ENCODE measurements at regions not wholly inside any gene's neighbourhood (a gene's known extent, or its start where the extent isn't known, plus 50 kb on each side); places are given as distances from the start of the nearest gene placed in this dataset.
A peak's percentile ranks its signal among the peaks of the same experiment; 100 is the strongest.

DNA sequence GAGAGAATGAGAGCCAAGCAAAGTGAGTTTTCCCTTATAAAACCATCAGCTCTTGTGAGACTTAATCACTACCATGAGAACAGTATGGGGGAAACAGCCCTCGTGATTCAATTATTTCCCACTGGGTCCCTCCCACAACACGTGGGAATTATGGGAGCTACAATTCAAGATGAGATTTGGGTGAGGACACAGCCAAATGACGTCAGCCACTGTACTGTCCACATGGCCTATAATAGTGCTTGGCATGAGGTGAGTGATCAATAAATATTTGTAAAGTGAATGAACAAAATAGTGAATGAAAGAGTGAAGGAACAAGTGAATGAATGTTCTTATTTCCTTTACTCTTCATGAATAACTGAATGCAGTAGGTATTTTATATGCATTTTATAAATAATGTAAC lies 199.1 kb upstream of the GOT2 start:
- TF ChIP-seq GATA3 (IDR thresholded peaks at IDR 0.05; ENCODE audit: low read depth, low read length) = no peak
- TF ChIP-seq GATA2 (IDR thresholded peaks at IDR 0.05; ENCODE audit: low read depth, low read length) = no peak

DNA sequence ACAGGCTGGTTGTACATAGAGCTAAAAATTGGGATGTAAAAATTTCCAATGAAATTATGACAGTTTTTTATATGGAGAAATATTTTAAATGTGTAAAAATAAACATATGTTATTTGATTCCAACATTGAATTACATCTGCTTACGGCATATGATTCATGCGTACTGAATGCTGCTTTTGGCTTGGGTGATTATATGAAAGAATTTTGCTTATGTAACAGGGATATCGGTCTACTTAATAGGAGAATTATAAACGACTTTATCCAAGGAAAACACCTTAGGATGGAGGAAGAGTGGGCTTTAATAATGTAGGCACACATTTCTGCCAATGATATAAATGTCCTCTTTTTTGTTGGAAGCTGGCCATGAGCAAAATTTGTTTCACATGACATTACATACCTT lies 197.3 kb upstream of the GOT2 start:
- TF ChIP-seq GATA2 (IDR thresholded peaks at IDR 0.05; ENCODE audit: low read depth, low read length) = no peak
- TF ChIP-seq GATA3 (IDR thresholded peaks at IDR 0.05; ENCODE audit: low read depth, low read length) = no peak

DNA sequence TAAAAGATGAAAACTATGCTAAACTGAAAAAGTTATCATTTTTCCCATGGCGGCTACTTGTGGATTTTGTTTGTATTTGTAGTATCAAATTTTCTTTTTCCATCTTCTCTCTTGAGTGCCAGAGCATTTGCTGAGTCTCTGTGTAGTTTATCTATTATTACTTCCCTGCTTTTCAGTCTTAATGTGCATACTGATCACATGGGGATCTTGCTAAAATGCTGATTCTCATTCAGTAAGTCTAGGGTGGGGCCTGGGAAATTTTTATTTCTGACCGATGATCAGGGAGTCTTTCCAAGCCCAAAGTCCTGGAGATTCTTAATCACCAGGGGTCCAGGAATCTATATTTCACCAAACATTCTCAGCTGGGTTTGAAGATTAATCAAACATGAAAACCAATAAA lies 189.0 kb upstream of the GOT2 start:
- TF ChIP-seq GATA2 (IDR thresholded peaks at IDR 0.05; ENCODE audit: low read depth, low read length) (no peak), GATA3 (IDR thresholded peaks at IDR 0.05; ENCODE audit: low read depth, low read length) (no peak)

DNA sequence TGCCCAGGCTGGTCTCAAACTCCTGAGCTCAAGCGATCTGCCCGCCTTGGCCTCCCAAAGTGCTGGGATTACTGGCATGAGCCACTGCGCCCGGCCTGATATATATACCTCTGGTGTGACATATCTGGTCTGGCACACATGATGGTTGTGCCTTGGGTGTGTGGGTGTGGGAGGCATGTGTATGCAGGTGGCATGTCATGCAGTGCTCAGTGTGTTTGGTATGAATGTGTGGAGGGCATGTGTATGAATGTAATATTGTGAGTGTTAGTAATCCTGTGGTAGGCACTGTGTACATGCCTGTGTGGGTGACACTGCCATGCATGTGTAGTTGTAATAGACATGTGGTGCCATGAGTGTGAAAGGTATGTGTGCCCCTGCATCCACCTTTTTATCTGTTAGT lies 179.3 kb upstream of the GOT2 start:
- TF ChIP-seq GATA2 (IDR thresholded peaks at IDR 0.05; ENCODE audit: low read depth, low read length) (no peak), GATA3 (IDR thresholded peaks at IDR 0.05; ENCODE audit: low read depth, low read length) (no peak)

DNA sequence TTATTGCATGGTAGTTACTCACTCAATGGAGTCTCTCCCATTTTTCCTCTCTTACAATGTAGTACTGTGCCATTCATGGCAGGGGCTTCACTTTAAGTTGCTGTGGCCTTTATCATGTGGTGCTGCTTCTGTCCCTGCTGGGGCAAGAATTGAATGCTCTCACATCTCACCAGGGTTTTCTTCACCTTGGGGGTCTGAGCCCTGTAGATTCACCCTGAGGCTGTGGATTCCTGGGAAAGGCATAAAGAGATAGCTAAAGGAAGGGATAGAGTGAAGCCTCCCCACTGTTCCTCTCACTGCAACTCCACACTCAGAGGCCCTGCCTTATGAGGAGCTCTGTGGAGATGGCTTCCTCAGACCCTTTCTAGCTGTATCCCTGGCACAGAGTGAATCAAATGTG lies 178.5 kb upstream of the GOT2 start:
- TF ChIP-seq GATA3 (IDR thresholded peaks at IDR 0.05; ENCODE audit: low read depth, low read length) (no peak), GATA2 (IDR thresholded peaks at IDR 0.05; ENCODE audit: low read depth, low read length) (no peak)

DNA sequence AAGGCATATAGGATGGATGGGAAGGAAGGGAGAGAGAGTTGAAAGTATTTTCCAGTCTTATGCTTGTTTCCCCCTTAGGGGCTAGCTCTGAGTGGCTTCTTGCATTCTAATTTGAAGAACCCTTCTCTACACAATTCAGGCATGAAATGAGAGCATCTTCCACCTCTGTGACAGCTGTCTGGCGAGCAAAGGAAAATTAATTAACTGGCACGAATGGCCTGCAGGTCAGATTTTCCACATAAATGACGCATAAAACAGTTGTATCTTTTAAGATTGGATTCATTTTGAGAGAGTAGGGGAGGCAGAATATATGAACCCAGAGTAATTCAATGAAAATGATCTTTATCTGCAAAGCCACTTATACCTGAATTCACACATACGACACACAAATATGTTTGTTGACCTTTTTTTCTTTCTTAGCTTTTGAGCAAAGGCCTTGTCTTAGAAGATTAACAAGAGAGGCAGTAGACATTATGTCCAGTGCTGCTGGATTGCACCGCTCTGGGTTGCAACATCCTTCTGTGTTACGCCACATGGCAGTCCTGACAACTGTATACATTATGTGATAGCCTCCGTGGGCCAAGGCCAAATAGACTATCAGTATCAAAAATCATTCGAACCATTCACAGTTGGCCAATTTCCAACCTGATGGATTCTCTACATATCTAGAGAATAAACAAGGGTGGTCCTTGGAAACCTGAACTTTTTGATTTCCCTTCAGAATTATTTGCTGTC lies 173.0 kb upstream of the GOT2 start:
- TF ChIP-seq GATA3 (IDR thresholded peaks at IDR 0.05; ENCODE audit: low read depth, low read length) (no peak), GATA2 (IDR thresholded peaks at IDR 0.05; ENCODE audit: low read depth, low read length) (no peak)

DNA sequence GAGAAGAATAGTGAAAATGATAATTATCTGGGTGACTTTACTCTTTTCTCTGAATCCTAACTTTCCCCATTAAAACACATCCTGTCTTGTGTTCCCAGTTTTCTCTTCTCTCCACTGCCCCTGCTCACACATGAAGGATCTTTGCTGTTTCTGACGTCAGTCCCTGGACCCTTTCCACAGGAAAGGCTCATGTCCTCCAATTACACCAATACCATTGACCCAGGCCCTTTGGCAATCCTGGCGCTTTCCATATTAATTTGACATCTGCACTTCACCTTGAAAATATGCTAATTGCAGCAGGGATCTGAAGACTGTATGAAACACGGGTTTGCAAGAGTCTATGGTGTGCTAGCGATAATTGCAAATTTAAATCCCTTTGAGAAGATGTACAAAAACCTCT lies 170.2 kb upstream of the GOT2 start:
- TF ChIP-seq GATA2 (IDR thresholded peaks at IDR 0.05; ENCODE audit: low read depth, low read length) (no peak), GATA3 (IDR thresholded peaks at IDR 0.05; ENCODE audit: low read depth, low read length) (no peak)

DNA sequence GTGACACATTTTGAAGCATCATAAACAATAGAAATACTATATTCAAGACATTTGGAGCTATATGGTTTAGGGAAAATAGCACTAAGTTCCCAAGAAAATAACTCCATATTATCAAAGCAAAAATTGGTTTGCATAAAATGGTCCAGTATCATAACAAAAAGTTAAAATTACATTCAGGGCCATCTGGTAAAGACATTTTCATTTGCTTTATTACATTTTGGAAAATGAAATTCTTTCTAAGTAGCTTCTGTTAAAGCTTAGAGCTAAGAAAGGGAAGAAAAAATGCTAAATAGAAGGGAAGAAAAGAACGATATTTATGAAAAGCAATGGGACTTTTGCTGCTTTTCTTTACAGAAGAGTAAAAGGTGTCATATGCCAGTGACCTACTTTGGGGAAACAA lies 155.4 kb upstream of the GOT2 start:
- no peak for TF ChIP-seq GATA2 (IDR thresholded peaks at IDR 0.05; ENCODE audit: low read depth, low read length)
- no peak for TF ChIP-seq GATA3 (IDR thresholded peaks at IDR 0.05; ENCODE audit: low read depth, low read length)

DNA sequence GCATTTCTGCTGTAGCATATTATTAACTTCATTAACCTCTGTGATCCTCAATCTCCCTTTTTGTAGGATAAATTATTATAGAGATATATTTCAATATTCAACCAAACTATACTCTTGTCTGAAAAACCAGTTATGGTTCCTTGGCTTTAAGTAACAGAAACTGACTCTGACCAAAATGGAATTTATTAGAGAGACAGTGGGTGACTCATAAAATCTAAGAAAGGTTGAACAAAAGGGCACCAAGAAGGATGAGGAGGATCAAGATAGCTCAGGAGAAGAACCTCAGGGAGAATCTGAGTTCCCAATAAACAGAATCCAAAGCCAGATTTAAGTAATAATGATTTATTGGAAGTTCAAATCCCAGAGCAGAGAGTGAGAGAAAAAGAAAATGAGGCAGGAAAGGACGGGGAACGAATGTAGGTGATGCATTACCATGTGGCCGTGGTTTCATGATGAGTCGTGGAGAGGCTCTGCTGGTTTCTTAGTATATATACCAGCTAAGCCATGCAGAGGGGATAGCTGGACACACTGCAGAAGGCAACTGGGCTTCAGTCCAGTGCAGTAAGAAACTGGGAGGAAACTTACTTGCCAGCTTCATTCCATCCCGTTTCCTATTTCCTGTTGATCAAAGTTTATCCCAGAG lies 151.5 kb upstream of the GOT2 start:
- TF ChIP-seq GATA2 (IDR thresholded peaks at IDR 0.05; ENCODE audit: low read depth, low read length) (no peak), GATA3 (IDR thresholded peaks at IDR 0.05; ENCODE audit: low read depth, low read length) (no peak)

DNA sequence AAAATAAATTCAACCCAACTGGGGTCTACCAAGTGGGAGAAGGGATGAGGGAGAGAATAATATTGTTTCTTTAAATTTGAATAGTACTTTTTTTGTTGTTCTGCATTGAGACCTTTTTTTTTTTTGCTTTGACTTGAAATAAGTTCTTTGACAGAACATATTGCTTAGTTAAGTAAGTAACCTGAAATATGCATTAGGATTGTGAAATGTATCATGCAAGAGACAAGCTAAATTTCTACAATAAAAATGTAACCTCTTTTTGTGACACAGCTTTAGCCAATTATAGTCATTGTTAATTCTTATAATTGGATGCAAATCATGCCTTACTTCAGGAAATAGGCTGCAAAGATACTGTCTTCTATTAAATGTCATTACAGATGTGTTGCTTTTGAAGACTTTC lies 150.0 kb upstream of the GOT2 start:
- TF ChIP-seq GATA2 (IDR thresholded peaks at IDR 0.05; ENCODE audit: low read depth, low read length) (no peak), GATA3 (IDR thresholded peaks at IDR 0.05; ENCODE audit: low read depth, low read length) (no peak)

DNA sequence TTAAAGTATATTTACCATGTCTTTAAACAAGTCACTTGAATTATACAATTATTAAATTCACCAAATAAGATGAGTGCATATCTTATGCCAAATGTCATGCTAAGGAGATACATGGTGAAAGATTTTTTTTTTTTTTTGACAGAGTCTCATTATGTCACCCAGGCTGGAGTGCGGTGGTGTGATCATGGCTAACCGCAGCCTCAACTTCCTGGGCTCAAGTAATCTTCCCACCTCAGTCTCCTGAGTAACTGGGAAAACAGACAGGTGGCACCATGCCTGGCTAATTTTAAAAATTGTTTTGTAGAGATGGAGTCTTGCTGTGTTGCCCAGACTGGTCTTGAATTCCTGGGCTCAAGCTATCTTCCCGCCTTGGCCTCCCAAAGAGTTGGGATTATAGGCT lies 149.0 kb upstream of the GOT2 start:
- TF ChIP-seq GATA2 (IDR thresholded peaks at IDR 0.05; ENCODE audit: low read depth, low read length) (no peak), GATA3 (IDR thresholded peaks at IDR 0.05; ENCODE audit: low read depth, low read length) (no peak)

DNA sequence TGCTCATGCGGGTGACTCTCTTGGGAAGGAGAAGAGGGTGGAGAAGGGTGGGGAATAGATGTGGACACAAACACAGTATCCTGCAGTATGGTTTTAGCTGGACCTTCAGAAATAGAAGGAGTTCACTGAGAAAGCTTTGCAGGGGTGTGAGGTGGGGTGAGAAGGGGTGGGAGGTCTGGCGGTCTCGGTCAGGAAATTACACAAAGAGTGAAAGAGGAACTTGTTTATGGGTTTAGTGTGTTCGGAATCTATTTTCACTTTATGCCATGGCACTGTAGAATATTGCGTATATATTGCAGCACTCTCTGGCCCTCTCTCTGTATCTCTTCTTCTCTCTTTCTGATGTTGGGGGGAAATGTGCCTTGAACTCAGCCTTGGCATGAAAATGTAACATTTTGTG lies 148.2 kb upstream of the GOT2 start:
- TF ChIP-seq GATA2 (IDR thresholded peaks at IDR 0.05; ENCODE audit: low read depth, low read length) (no peak), GATA3 (IDR thresholded peaks at IDR 0.05; ENCODE audit: low read depth, low read length) (no peak)

DNA sequence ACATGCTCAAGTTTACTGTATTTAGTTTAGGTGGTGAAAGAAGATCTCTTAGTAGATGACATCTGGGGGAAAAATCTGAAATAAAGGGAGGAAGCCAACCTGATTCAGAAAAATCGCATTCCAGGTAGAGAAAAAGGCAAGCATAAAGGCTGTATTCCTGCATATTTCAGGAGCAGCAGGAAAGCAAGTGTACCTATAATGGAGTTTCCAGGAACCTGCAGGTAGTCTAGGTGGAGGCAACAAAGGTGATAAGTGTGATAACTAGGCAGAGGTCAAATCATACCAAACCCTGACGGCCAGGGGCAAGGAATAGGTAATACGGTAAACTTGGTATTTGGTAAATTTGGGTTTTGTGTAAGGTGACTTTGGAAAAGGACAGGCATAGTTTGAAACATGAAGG lies 132.8 kb upstream of the GOT2 start:
- TF ChIP-seq GATA3 (IDR thresholded peaks at IDR 0.05; ENCODE audit: low read depth, low read length) (no peak), GATA2 (IDR thresholded peaks at IDR 0.05; ENCODE audit: low read depth, low read length) (no peak)

DNA sequence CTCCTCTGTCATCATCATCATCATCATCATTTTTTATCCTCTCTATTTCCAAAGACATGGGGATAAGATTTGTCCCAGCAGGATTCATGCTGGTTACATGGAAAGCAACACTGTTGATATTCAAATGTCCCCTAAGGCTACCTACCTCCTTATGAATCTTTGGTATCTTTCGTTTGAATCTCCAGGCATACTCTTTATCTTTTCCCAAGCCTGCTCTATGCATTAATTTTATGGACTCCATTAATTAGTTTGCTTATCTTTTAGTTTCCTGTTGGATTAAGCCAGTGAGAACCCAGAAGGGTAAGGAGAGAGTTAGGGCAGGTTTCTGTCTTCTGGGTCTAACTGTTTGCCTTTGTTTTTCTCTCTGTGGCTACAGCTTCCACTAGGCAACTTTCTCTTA lies 129.6 kb upstream of the GOT2 start:
- peak; percentile 98 for TF ChIP-seq GATA3 (IDR thresholded peaks at IDR 0.05; ENCODE audit: low read depth, low read length)
- peak; percentile 90 for TF ChIP-seq GATA2 (IDR thresholded peaks at IDR 0.05; ENCODE audit: low read depth, low read length)

DNA sequence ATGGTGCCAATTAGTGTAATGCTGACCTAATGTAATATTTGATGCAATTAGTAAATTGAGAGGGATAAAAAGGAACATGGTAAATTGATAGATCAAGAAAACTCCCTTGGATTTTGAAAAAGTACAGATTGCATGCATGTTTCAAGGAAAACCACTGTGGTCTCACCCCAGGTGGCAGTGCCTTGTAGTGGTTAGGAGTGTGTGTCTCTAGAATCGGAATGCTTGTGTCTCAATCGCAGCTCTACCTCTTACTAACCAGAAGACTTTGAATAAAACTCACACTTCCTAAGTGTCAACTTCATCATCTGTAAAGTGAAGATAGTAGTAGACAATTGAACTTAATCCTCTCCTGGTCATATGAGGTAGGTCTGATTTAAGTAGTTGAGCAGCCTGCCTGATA lies 128.9 kb upstream of the GOT2 start:
- TF ChIP-seq GATA2 (IDR thresholded peaks at IDR 0.05; ENCODE audit: low read depth, low read length) = no peak
- TF ChIP-seq GATA3 (IDR thresholded peaks at IDR 0.05; ENCODE audit: low read depth, low read length) = no peak

Measured in SH-SY5Y (cell line).